ENCODE measurements at regions not wholly inside any gene's neighbourhood (a gene's known extent, or its start where the extent isn't known, plus 50 kb on each side); places are given as distances from the start of the nearest gene placed in this dataset.
"Not testable (repeated sequence)": the region's sequence is repeated elsewhere in the genome, so short reads cannot be mapped to it uniquely, and the experiment has no call there.

GRCh38 chr5:42268170-42268569 lies 155.1 kb upstream of the GHR start:
- not testable (repeated sequence) for TF ChIP-seq CTCF, EZH2, EZH2phosphoT487 (IDR thresholded peaks at IDR 0.05)
